Left ventricle myocardium inferior (tissue), 1 donor: ENCODE measurements at regions not wholly inside any gene's neighbourhood (a gene's known extent, or its start where the extent isn't known, plus 50 kb on each side); places are given as distances from the start of the nearest gene placed in this dataset.

Source experiments
- DNase-seq: peaks from one replicate; pipeline ENCODE4 v3.0.0-alpha.2; 2020
- H3K27ac ChIP-seq: fragments of 200-600 bp; replicated peaks from 2 replicates; pipeline ENCODE4 v1.8.0; 2021
- H3K27me3 ChIP-seq: fragments of 200-600 bp; 2 replicates; pipeline ENCODE4 v1.8.0; 2021; ENCODE audit warnings: low read depth
- H3K36me3 ChIP-seq: fragments of 200-600 bp; 2 replicates; pipeline ENCODE4 v1.8.0; 2021
- H3K4me1 ChIP-seq: fragments of 200-600 bp; 2 replicates; pipeline ENCODE4 v1.8.0; 2021
- H3K4me3 ChIP-seq: fragments of 200-600 bp; 2 replicates; pipeline ENCODE4 v1.8.0; 2021; ENCODE audit warnings: mild to moderate bottlenecking, moderate library complexity
- H3K9me3 ChIP-seq: fragments of 200-600 bp; replicated peaks from 2 replicates; pipeline ENCODE4 v1.8.0; 2021
- intact Hi-C: fragments of 100-400 bp; cut with micrococcal nuclease; formaldehyde crosslinking; loops from one replicate; pipeline ENCODE4 v1.11.0; 2022
- TF ChIP-seq, protein P1 (sequence below): fragments of 200-600 bp; IDR thresholded peaks from 2 replicates; pipeline ENCODE4 v1.8.0; 2021; ENCODE audit warnings: antibody characterized with exemption, mild to moderate bottlenecking, borderline replicate concordance
- donor health status: DM: no; HTN: yes; CAD: no; lungs with severe emphysema.

DNA sequence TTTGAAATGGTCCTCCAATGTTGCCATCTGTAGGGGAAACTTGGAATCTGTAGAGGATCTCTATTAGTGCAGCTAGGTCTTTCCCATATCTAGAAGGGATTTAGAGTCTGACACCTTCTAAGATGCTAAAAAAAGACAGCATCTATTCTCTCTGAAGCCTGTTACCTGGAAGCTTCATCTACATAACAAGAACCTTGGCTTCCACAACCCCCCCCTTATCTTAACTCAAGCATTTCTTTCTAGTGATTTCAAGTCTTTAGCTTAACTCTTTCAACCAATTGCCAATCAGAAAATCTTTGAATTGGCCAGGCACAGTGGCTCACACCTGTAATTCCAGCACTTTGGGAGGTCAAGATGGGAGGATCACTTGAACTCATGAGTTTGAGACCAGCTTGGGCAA lies 543.3 kb downstream of the TRHDE start:
- H3K27ac ChIP-seq: no peak overlapping the region
- H3K27me3 ChIP-seq: no peaks in the 10 kb centered on the region
- intact Hi-C loops: no loop called here
- no peak for DNase-seq
- TF ChIP-seq, protein P1, sequence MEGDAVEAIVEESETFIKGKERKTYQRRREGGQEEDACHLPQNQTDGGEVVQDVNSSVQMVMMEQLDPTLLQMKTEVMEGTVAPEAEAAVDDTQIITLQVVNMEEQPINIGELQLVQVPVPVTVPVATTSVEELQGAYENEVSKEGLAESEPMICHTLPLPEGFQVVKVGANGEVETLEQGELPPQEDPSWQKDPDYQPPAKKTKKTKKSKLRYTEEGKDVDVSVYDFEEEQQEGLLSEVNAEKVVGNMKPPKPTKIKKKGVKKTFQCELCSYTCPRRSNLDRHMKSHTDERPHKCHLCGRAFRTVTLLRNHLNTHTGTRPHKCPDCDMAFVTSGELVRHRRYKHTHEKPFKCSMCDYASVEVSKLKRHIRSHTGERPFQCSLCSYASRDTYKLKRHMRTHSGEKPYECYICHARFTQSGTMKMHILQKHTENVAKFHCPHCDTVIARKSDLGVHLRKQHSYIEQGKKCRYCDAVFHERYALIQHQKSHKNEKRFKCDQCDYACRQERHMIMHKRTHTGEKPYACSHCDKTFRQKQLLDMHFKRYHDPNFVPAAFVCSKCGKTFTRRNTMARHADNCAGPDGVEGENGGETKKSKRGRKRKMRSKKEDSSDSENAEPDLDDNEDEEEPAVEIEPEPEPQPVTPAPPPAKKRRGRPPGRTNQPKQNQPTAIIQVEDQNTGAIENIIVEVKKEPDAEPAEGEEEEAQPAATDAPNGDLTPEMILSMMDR: no peak
- H3K4me3 ChIP-seq: no peak overlapping the region
- no peaks in the 10 kb centered on the region for H3K4me1 ChIP-seq
- no peaks in the 10 kb centered on the region for H3K36me3 ChIP-seq
- peaks cover 48% of the 10 kb centered on the region for H3K9me3 ChIP-seq

DNA sequence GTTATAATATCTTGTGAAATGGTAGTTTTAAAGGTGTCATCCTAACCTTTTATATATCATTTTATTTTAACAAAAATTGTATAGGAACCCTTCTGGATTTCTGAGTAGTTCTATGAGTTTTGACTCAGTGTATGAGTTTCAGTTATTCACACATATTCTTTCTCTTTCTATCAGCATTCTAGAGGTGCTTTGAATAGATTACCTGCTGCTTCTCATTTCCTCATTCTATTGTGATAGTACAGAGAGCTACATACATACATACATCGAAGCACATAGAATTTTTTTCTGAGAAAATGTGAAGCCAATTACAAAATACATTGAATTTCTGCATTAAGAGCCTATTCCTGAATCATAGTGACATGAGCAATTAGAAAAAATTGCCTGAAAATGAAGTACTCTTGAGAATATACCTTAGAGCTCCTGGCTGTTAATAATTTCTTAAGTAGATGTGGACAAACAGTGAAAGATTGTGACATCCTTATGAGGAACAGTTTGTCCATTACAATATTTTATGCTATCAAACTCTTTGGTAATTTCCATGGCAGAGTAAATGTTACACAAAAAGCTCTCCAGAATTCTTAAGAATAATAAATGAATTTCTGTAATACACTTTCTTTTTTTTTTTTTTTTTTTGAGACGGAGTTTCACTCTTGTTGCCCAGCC lies 556.6 kb downstream of the TRHDE start:
- no peaks in the 10 kb centered on the region for H3K4me1 ChIP-seq
- H3K36me3 ChIP-seq: no peaks in the 10 kb centered on the region
- no peaks in the 10 kb centered on the region for H3K27me3 ChIP-seq
- H3K9me3 ChIP-seq: no peaks in the 10 kb centered on the region
- TF ChIP-seq, protein P1: no peak
- H3K27ac ChIP-seq: no peak overlapping the region
- H3K4me3 ChIP-seq: no peak overlapping the region
- intact Hi-C loops: no loop called here
- no peak for DNase-seq

- H3K4me3 ChIP-seq: no peak overlapping the region
- TF ChIP-seq, protein P1: no peak
- H3K9me3 ChIP-seq: no peaks in the 10 kb centered on the region
Observed at GRCh38 chr12:72829838-72830237, 557.7 kb downstream of the TRHDE start.

DNA sequence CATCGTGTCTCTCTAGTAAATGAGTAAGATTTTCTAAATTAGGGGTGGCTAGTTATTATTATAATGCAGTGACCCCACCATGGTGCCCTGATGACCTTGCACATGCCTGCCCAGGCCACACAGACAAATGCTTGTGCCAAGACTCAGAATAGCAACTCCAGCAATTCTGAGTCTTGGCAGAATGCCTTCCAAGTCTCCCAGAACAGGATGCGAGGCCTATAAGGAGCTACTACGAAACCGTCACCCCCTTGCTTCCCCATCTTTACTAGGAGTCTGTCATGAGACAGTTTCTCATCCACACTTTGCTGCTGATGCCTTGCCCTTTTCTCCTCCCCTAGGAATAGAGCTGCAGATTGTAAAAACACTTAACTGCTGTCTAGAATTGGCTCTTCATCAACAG lies 559.9 kb downstream of the TRHDE start:
- TF ChIP-seq, protein P1: no peak
- DNase-seq: no peak

More at GRCh38 chr12:72829838-72830237, 557.7 kb downstream of the TRHDE start:
- H3K4me1 ChIP-seq: no peaks in the 10 kb centered on the region
- intact Hi-C loops: no loop called here
- H3K36me3 ChIP-seq: no peaks in the 10 kb centered on the region
- no peak for DNase-seq
- no peak overlapping the region for H3K27ac ChIP-seq
- no peaks in the 10 kb centered on the region for H3K27me3 ChIP-seq

GRCh38 chr12:72836194-72836593 lies 564.0 kb downstream of the TRHDE start:
- no peak for DNase-seq
- Histone ChIP-seq H3K4me1 (no peaks in the 10 kb centered on the region), H3K27ac (no peak overlapping the region), H3K9me3 (no peaks in the 10 kb centered on the region), H3K27me3 (no peaks in the 10 kb centered on the region), H3K36me3 (no peaks in the 10 kb centered on the region), H3K4me3 (no peak overlapping the region)
- intact Hi-C loops: no loop called here
- TF ChIP-seq, protein P1: no peak

More for the DNA sequence above, 559.9 kb downstream of the TRHDE start:
- Histone ChIP-seq H3K27me3 (no peaks in the 10 kb centered on the region), H3K27ac (no peak overlapping the region), H3K9me3 (no peaks in the 10 kb centered on the region), H3K36me3 (no peaks in the 10 kb centered on the region), H3K4me1 (no peaks in the 10 kb centered on the region), H3K4me3 (no peak overlapping the region)
- intact Hi-C loops: no loop called here

DNA sequence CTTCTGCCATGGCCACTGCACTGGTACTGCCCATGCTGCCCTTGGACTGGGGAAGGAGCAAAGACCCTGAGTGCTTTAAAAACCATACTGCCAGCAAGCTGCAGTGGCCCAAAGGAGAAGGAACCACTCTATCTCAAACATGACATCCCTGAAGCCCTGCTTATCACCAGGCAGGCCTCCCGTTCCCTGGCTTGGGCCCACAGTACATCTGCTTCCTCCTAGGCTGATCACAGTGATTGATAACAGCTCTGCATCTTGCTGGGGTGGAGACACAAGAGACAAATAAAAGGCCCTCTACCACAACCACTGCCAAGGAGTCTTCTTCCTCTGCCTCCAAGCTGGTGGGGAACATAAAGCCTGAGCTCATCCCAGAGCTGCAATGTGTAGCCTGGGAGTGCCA lies 567.5 kb downstream of the TRHDE start:
- no peaks in the 10 kb centered on the region for H3K36me3 ChIP-seq
- peaks cover 20% of the 10 kb centered on the region for H3K9me3 ChIP-seq
- no peak for DNase-seq
- H3K27ac ChIP-seq: no peak overlapping the region
- intact Hi-C loops: no loop called here
- TF ChIP-seq, protein P1: no peak
- H3K4me3 ChIP-seq: no peak overlapping the region
- H3K27me3 ChIP-seq: no peaks in the 10 kb centered on the region
- no peaks in the 10 kb centered on the region for H3K4me1 ChIP-seq
